Cardiac muscle cell (in vitro differentiated cells and primary cell): ENCODE measurements at regions not wholly inside any gene's neighbourhood (a gene's known extent, or its start where the extent isn't known, plus 50 kb on each side); places are given as distances from the start of the nearest gene placed in this dataset.

Experiments used
- DNase-seq, 2 donors: peaks; one replicate each; pipeline versions ENCODE4 v3.0.0 to v3.0.0-alpha.2; 2010 to 2017; ENCODE audit warnings: low read depth in 1 of 2, low spot score in 1 of 2
- H3K27ac ChIP-seq: fragments of 200-600 bp; sonication (generic); 2 replicates; pipeline ENCODE4 v1.5.1; 2016
- H3K27me3 ChIP-seq: fragments of 200-600 bp; sonication (generic); 2 replicates; pipeline ENCODE4 v1.6.0; 2016; ENCODE audit warnings: control low read depth
- H3K36me3 ChIP-seq: fragments of 200-600 bp; sonication (generic); 2 replicates; pipeline ENCODE4 v1.5.1; 2016; ENCODE audit warnings: control low read depth
- H3K4me1 ChIP-seq: fragments of 200-600 bp; sonication (generic); 2 replicates; pipeline ENCODE4 v1.8.1; 2017; ENCODE audit warnings: low read depth, mild to moderate bottlenecking, mixed run types
- H3K4me3 ChIP-seq: fragments of 200-600 bp; sonication (generic); 2 replicates; pipeline ENCODE4 v1.5.1; 2016; ENCODE audit warnings: mild to moderate bottlenecking
- H3K9me3 ChIP-seq: fragments of 200-600 bp; sonication (generic); 2 replicates; pipeline ENCODE4 v1.5.1; 2017; ENCODE audit warnings: low read depth, mild to moderate bottlenecking, control low read depth
- TF ChIP-seq, protein P1 (sequence below): IDR thresholded peaks from 2 replicates; pipeline ENCODE4 v1.5.1; 2012; ENCODE audit warnings: low read depth, mild to moderate bottlenecking, low read length

DNA sequence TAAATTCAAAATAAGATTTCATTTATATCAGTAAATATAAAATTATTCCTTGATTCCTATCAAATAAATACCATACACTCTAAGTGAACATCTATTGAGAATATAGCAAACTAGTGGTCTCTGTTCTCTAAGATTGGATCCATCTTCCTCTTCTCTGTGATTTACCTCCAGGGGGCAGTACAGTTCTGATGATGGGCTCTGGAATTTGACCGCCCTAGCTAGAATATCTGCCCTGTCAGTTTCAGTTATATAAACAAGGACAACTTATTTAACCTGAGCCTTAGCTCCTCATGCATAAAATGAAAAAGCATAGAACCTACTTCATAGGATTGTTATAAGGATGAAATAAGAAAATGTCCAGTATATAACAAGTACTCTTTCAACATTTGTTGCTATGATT is 171.1 kb upstream of the CCDC54 start:
- DNase-seq: peak; percentile 68 to 85
- Histone ChIP-seq H3K36me3 (no peaks in the 10 kb centered on the region), H3K4me3 (no peak overlapping the region), H3K4me1 (peaks cover 24% of the 10 kb centered on the region), H3K9me3 (no peaks in the 10 kb centered on the region), H3K27me3 (no peaks in the 10 kb centered on the region), H3K27ac (no peak overlapping the region)
- TF ChIP-seq, protein P1, sequence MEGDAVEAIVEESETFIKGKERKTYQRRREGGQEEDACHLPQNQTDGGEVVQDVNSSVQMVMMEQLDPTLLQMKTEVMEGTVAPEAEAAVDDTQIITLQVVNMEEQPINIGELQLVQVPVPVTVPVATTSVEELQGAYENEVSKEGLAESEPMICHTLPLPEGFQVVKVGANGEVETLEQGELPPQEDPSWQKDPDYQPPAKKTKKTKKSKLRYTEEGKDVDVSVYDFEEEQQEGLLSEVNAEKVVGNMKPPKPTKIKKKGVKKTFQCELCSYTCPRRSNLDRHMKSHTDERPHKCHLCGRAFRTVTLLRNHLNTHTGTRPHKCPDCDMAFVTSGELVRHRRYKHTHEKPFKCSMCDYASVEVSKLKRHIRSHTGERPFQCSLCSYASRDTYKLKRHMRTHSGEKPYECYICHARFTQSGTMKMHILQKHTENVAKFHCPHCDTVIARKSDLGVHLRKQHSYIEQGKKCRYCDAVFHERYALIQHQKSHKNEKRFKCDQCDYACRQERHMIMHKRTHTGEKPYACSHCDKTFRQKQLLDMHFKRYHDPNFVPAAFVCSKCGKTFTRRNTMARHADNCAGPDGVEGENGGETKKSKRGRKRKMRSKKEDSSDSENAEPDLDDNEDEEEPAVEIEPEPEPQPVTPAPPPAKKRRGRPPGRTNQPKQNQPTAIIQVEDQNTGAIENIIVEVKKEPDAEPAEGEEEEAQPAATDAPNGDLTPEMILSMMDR: peak; percentile 71

- H3K9me3 ChIP-seq: no peaks in the 10 kb centered on the region
- H3K36me3 ChIP-seq: no peaks in the 10 kb centered on the region
- no peaks in the 10 kb centered on the region for H3K27me3 ChIP-seq
- H3K4me1 ChIP-seq: peaks cover 24% of the 10 kb centered on the region
- H3K4me3 ChIP-seq: no peak overlapping the region
- peak overlapping the region; percentile 22 for H3K27ac ChIP-seq
- TF ChIP-seq, protein P1: no peak
- no peak for DNase-seq
Observed at GRCh38 chr3:107206945-107207344, 170.3 kb upstream of the CCDC54 start.

- H3K4me1 ChIP-seq: peaks cover 24% of the 10 kb centered on the region
- H3K27ac ChIP-seq: peak overlapping the region; percentile 89
- no peaks in the 10 kb centered on the region for H3K27me3 ChIP-seq
- H3K9me3 ChIP-seq: no peaks in the 10 kb centered on the region
- no peak overlapping the region for H3K4me3 ChIP-seq
- H3K36me3 ChIP-seq: no peaks in the 10 kb centered on the region
- TF ChIP-seq, protein P1: no peak
- peak; percentile 72 to 98 for DNase-seq
Observed at GRCh38 chr3:107208100-107208499, 169.1 kb upstream of the CCDC54 start.

DNA sequence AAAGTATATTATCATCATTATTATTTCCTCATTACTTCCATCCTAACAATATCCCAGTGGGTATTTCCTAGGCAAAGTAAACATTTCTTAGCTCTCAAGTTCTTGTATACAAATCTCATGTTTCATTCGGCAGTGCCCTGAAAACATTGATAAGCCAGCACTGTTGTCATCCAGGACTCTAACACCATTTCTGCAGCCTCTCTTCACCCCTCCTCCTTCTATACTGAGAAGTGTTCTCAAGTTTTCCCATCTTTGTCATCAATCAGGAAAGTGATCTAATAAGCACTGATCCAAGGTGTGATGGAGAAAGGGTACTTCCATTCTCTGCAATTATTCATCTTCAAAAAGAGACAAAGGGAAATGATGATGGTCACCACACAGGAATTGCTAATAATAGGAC is 168.4 kb upstream of the CCDC54 start:
- DNase-seq: no peak
- Histone ChIP-seq H3K36me3 (no peaks in the 10 kb centered on the region), H3K4me3 (no peak overlapping the region), H3K27ac (peak overlapping the region; percentile 89), H3K4me1 (peaks cover 24% of the 10 kb centered on the region), H3K27me3 (no peaks in the 10 kb centered on the region), H3K9me3 (no peaks in the 10 kb centered on the region)
- TF ChIP-seq, protein P1: no peak

DNA sequence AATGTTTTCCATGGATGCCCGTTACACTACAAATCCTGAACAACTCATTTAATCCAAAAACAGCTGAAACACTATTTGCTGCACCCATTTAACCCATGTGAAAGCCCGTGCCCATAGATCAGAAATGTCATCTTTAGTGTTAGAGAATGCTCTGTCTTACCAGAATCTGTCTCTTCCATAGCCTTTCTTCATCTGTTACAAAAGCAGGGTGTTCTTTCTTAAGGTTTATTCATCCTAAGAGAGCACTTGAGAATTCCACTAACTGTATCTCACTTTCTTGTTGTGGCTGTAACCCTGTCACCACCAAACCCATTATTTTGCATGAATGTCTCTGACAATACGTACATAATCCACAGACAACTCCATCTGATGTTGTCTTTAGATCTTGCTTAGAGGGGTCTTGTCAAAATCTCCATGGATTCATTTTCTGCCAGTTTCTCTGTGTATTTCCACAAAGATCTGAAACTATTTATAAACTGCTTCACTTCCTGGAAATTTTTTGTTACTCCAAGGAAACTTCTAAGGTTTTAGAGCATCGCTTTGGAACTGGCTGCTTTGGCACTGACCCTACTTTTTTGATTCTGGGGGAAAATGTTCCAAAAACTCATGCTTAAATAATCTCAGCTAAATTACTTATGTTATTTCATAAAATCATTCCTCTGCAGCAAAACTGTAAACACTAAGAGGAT is 167.8 kb upstream of the CCDC54 start:
- no peak for DNase-seq
- TF ChIP-seq, protein P1: no peak
- Histone ChIP-seq H3K36me3 (no peaks in the 10 kb centered on the region), H3K9me3 (no peaks in the 10 kb centered on the region), H3K4me3 (no peak overlapping the region), H3K27me3 (no peaks in the 10 kb centered on the region), H3K4me1 (peaks cover 24% of the 10 kb centered on the region), H3K27ac (no peak overlapping the region)
